Right atrium auricular region (tissue), 2 donors: ENCODE measurements at regions not wholly inside any gene's neighbourhood (a gene's known extent, or its start where the extent isn't known, plus 50 kb on each side); places are given as distances from the start of the nearest gene placed in this dataset.

ENCODE experiments used
- DNase-seq: peaks from one replicate; pipeline ENCODE4 v3.0.0-alpha.2; 2019; ENCODE audit warnings: low spot score
- H3K27ac ChIP-seq, 2 donors: fragments of 200-600 bp; sonication (generic); 1 replicate in 1 of 2; 2 replicates in 1 of 2; pipeline ENCODE4 v1.5.1; 2016 to 2019
- H3K27me3 ChIP-seq, 2 donors: fragments of 200-600 bp; sonication (generic); one replicate each; pipeline versions ENCODE4 v1.5.1 to v1.6.0; 2017 to 2019
- H3K36me3 ChIP-seq: fragments of 200-600 bp; sonication (generic); one replicate; pipeline ENCODE4 v1.5.1; 2016
- H3K4me1 ChIP-seq, 2 donors: fragments of 200-600 bp; sonication (generic); one replicate each; pipeline versions ENCODE4 v1.5.1 to v1.6.0; 2017 to 2019
- H3K4me3 ChIP-seq, 2 donors: fragments of 200-600 bp; sonication (generic); 1 replicate in 1 of 2; 2 replicates in 1 of 2; pipeline ENCODE4 v1.5.1; 2017 to 2019; ENCODE audit warnings: mild to moderate bottlenecking in 1 of 2, moderate library complexity in 1 of 2
- H3K9me3 ChIP-seq, 2 donors: fragments of 200-600 bp; sonication (generic); one replicate each; pipeline ENCODE4 v1.5.1; 2019
- TF ChIP-seq, protein P1 (sequence below), 2 donors: fragments of 200-600 bp; sonication (generic); IDR thresholded peaks; one replicate each; pipeline ENCODE4 v1.5.1; 2019; ENCODE audit warnings: antibody characterized with exemption in 2 of 2

DNA sequence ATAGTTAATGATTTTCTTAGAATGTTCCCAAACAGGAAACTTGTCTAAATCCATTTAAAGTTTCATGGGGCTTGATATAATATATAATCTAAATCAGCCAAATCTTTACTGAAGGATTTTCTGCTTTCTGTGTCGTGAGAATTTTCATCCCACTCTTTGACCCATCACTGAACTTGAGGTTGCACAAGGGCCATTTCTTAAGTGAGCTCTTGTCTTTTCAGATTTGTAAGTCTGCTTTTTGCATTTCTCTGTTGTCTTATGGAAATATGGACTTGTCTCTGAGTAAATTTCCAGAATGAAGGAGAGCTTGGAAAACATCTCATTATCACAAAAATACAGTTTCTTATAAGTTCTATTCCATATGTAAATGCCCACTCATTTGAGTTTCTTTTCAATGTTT, 149.2 kb upstream of the ARRDC3 start:
- Histone ChIP-seq H3K36me3 (no peaks in the 10 kb centered on the region), H3K27me3 (no peaks in the 10 kb centered on the region), H3K9me3 (no peaks in the 10 kb centered on the region), H3K4me3 (no peak overlapping the region), H3K4me1 (no peaks in the 10 kb centered on the region), H3K27ac (no peak overlapping the region)
- TF ChIP-seq, protein P1, sequence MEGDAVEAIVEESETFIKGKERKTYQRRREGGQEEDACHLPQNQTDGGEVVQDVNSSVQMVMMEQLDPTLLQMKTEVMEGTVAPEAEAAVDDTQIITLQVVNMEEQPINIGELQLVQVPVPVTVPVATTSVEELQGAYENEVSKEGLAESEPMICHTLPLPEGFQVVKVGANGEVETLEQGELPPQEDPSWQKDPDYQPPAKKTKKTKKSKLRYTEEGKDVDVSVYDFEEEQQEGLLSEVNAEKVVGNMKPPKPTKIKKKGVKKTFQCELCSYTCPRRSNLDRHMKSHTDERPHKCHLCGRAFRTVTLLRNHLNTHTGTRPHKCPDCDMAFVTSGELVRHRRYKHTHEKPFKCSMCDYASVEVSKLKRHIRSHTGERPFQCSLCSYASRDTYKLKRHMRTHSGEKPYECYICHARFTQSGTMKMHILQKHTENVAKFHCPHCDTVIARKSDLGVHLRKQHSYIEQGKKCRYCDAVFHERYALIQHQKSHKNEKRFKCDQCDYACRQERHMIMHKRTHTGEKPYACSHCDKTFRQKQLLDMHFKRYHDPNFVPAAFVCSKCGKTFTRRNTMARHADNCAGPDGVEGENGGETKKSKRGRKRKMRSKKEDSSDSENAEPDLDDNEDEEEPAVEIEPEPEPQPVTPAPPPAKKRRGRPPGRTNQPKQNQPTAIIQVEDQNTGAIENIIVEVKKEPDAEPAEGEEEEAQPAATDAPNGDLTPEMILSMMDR (IDR thresholded peaks at IDR 0.05) = no peak
- no peak for DNase-seq

DNA sequence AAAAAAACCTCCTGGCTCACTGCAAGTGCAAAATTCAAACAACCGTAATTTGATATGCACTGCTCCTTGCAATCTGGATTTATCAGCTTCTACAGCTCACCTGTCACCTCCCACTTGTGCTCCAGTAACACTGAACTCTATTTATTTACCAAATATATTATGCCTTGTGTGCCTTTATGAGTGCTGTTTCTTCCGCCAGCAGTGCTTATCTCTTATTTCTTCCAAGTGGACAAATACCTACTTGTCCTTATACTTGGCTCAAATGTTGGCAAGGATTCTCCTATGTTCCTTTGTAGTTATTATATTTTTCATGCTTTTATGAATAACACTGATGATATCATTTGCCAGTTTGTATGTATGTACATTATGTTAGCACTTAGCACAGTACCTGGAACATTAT, 145.7 kb upstream of the ARRDC3 start:
- Histone ChIP-seq H3K27ac (no peak overlapping the region), H3K4me1 (no peaks in the 10 kb centered on the region), H3K36me3 (no peaks in the 10 kb centered on the region), H3K9me3 (no peaks in the 10 kb centered on the region), H3K27me3 (no peaks in the 10 kb centered on the region), H3K4me3 (no peak overlapping the region)
- TF ChIP-seq, protein P1 (IDR thresholded peaks at IDR 0.05) = no peak
- DNase-seq = no peak

DNA sequence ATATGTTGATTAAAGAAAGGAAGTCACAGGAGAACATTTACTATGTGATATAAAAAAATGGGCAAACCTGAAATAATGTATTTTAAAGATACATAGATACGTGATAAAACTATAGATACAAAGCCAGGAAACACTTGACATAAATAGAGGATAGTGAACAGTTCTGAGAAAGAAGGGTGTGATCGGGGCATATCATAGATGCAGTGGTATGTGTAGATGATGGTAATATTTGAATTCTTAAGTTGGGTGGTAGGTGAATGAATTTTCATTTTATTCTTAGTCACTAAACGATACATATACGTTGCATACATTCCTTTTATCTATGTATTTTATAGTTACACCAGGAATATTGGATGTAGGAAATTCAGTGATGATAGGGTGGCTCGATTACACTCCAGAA, 138.7 kb upstream of the ARRDC3 start:
- H3K4me3 ChIP-seq = no peak overlapping the region
- H3K27ac ChIP-seq = no peak overlapping the region
- no peaks in the 10 kb centered on the region for H3K36me3 ChIP-seq
- TF ChIP-seq, protein P1 (IDR thresholded peaks at IDR 0.05) = no peak
- H3K4me1 ChIP-seq = no peaks in the 10 kb centered on the region
- H3K9me3 ChIP-seq = no peaks in the 10 kb centered on the region
- no peaks in the 10 kb centered on the region for H3K27me3 ChIP-seq
- DNase-seq = no peak

DNA sequence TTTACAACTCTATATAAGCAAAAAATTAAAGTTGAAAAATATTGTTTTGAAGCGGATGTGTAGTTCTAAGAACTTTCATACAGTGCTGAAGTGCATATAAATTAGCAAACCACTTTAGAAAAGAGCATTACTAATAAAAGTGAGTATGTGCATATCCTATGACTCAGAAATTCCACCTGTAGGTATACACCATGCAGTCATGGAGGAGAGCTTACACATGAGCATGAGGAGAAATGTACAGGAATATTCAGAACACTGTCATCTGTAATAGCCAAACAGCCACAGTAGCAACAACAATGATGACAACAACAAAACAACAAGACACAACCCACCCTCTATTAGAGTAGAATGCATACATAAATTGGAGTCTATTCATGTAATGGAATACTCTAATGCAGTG, 138.2 kb upstream of the ARRDC3 start:
- no peak overlapping the region for H3K27ac ChIP-seq
- no peaks in the 10 kb centered on the region for H3K27me3 ChIP-seq
- no peaks in the 10 kb centered on the region for H3K36me3 ChIP-seq
- DNase-seq = no peak
- no peaks in the 10 kb centered on the region for H3K4me1 ChIP-seq
- no peak overlapping the region for H3K4me3 ChIP-seq
- H3K9me3 ChIP-seq = no peaks in the 10 kb centered on the region
- TF ChIP-seq, protein P1 (IDR thresholded peaks at IDR 0.05) = no peak

DNA sequence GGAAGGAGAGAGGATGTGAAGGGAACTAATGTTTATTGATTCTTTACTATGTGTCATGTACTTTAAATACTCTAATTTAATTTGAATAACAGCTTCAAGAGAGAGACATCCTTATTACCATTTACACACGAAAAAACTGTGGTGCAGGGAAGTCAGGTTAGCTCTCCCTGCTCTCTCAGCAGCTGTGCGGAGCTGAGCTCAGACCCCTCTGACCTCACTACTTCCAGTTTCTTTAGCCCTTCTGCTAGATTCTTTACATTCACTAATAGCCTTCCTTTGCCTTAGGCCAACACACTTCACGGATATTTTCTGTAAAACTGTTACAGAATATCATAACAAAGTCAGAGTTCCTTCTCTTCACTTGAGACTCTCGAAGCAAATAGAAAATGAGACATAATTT, 131.3 kb upstream of the ARRDC3 start:
- H3K4me3 ChIP-seq = no peak overlapping the region
- TF ChIP-seq, protein P1 (IDR thresholded peaks at IDR 0.05) = no peak
- H3K27ac ChIP-seq = no peak overlapping the region
- no peaks in the 10 kb centered on the region for H3K27me3 ChIP-seq
- DNase-seq = no peak
- no peaks in the 10 kb centered on the region for H3K36me3 ChIP-seq
- H3K9me3 ChIP-seq = no peaks in the 10 kb centered on the region
- H3K4me1 ChIP-seq = no peaks in the 10 kb centered on the region

DNA sequence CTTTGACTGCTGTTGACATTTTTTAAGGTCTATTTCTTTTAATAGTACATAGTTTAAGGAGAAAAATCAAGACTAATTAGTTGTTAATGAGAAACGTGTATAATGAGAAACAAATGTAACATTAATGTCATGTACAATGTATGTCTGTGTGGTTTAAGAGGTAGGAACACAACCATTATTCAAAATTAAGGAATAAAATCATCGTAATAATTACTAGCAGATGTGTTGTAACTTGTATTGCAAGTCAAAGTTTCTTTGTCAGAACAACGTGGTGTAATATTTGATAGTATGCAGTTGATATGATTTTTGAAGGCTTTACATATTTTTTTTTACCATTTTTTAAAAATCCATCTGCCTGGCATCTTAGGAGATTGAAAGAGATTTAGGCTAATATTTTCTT, 120.2 kb upstream of the ARRDC3 start:
- no peaks in the 10 kb centered on the region for H3K27me3 ChIP-seq
- no peak overlapping the region for H3K27ac ChIP-seq
- H3K4me3 ChIP-seq = no peak overlapping the region
- TF ChIP-seq, protein P1 (IDR thresholded peaks at IDR 0.05) = no peak
- no peak for DNase-seq
- no peaks in the 10 kb centered on the region for H3K4me1 ChIP-seq
- no peaks in the 10 kb centered on the region for H3K9me3 ChIP-seq
- no peaks in the 10 kb centered on the region for H3K36me3 ChIP-seq
